GM23338 (cell line): ENCODE measurements at regions not wholly inside any gene's neighbourhood (a gene's known extent, or its start where the extent isn't known, plus 50 kb on each side); places are given as distances from the start of the nearest gene placed in this dataset.

ENCODE experiments used
- ATAC-seq: fragments of 200-7000 bp; cut with Tn5 transposase; 3 replicates; pipeline ENCODE4 v1.9.1; 2020
- DNase-seq: peaks from one replicate; pipeline ENCODE4 v3.0.0-alpha.2; 2015; ENCODE audit warnings: low spot score
- H2AFZ ChIP-seq: fragments of 200-600 bp; sonication (generic); 2 replicates; pipeline ENCODE4 v1.8.0; 2016; ENCODE audit warnings: antibody characterized with exemption, mild to moderate bottlenecking, moderate library complexity
- H3F3A ChIP-seq: fragments of 200-600 bp; sonication (generic); replicated peaks from 2 replicates; pipeline ENCODE4 v1.8.0; 2017; ENCODE audit warnings: antibody characterized with exemption, mixed run types, low read depth
- H3K27ac ChIP-seq: fragments of 200-600 bp; sonication (generic); 2 replicates; pipeline ENCODE4 v1.6.1; 2016; ENCODE audit warnings: low read depth
- H3K27me3 ChIP-seq: fragments of 200-600 bp; sonication (generic); 2 replicates; pipeline ENCODE4 v1.8.0; 2016; ENCODE audit warnings: mild to moderate bottlenecking, mixed run types, moderate library complexity; ENCODE audit not compliant: insufficient read depth
- H3K36me3 ChIP-seq: fragments of 200-600 bp; sonication (generic); 2 replicates; pipeline ENCODE4 v1.8.0; 2016; ENCODE audit warnings: mild to moderate bottlenecking; ENCODE audit not compliant: insufficient read depth
- H3K4me1 ChIP-seq: fragments of 200-600 bp; sonication (generic); 2 replicates; pipeline ENCODE4 v1.8.0; 2016; ENCODE audit warnings: mild to moderate bottlenecking, moderate library complexity; ENCODE audit not compliant: insufficient read depth
- H3K4me2 ChIP-seq: fragments of 200-600 bp; sonication (generic); 2 replicates; pipeline ENCODE4 v1.7.1; 2017; ENCODE audit warnings: mixed run types
- H3K4me3 ChIP-seq: fragments of 200-600 bp; sonication (generic); 2 replicates; pipeline ENCODE4 v1.6.1; 2016; ENCODE audit warnings: mixed run types
- H3K79me2 ChIP-seq: fragments of 200-600 bp; sonication (generic); replicated peaks from 2 replicates; pipeline ENCODE4 v1.8.0; 2017; ENCODE audit warnings: mild to moderate bottlenecking; ENCODE audit not compliant: insufficient read depth
- H3K9me2 ChIP-seq: fragments of 200-600 bp; sonication (generic); 2 replicates; pipeline ENCODE4 v1.8.0; 2017; ENCODE audit not compliant: insufficient read depth
- H4K20me1 ChIP-seq: fragments of 200-600 bp; sonication (generic); replicated peaks from 2 replicates; pipeline ENCODE4 v1.8.0; 2017; ENCODE audit warnings: mild to moderate bottlenecking; ENCODE audit not compliant: insufficient read depth
- H3K27ac Mint-ChIP-seq: 2 replicates; pipeline ENCODE4 v1.8.0; 2020; ENCODE audit warnings: inconsistent platforms, mild to moderate bottlenecking, moderate library complexity, mixed read lengths
- H3K27me3 Mint-ChIP-seq: 3 replicates; pipeline ENCODE4 v1.8.0; 2022; ENCODE audit warnings: low read depth, mild to moderate bottlenecking, moderate library complexity, mixed read lengths, inconsistent platforms; ENCODE audit not compliant: insufficient read depth, poor library complexity
- H3K36me3 Mint-ChIP-seq: 3 replicates; pipeline ENCODE4 v1.8.0; 2021; ENCODE audit warnings: low read depth, mild to moderate bottlenecking, inconsistent platforms, moderate library complexity, mixed read lengths
- H3K4me1 Mint-ChIP-seq: 3 replicates; pipeline ENCODE4 v1.8.0; 2020; ENCODE audit warnings: mild to moderate bottlenecking, inconsistent platforms, mixed read lengths
- H3K4me3 Mint-ChIP-seq: 3 replicates; pipeline ENCODE4 v1.8.0; 2021; ENCODE audit warnings: moderate library complexity, mild to moderate bottlenecking, inconsistent platforms, mixed read lengths
- H3K9me3 Mint-ChIP-seq: 3 replicates; pipeline ENCODE4 v1.8.0; 2020; ENCODE audit warnings: moderate library complexity, mild to moderate bottlenecking, inconsistent platforms, mixed read lengths
- CREB1 ChIP-seq: fragments of 250-450 bp; sonication (Bioruptor Pico); IDR thresholded peaks from 2 replicates; pipeline ENCODE4 v1.5.0; 2020; ENCODE audit warnings: low read depth, mild to moderate bottlenecking, moderate library complexity
- CTCF ChIP-seq, 2 experiments: fragments of 200-600 bp in 1 of 2; sonication (generic) in 1 of 2; conservative IDR thresholded peaks; 2 replicates each; pipeline versions ENCODE4 v1.5.1 to v1.6.1; 2016 to 2017; ENCODE audit warnings: antibody characterized with exemption in 2 of 2, low read depth in 2 of 2, mild to moderate bottlenecking in 2 of 2, moderate library complexity in 1 of 2
- ETS1 ChIP-seq: IDR thresholded peaks from 2 replicates; pipeline ENCODE4 v1.6.1; 2016; ENCODE audit warnings: antibody characterized with exemption
- EZH2 ChIP-seq: fragments of 200-600 bp; sonication (generic); IDR thresholded peaks from one replicate; pipeline ENCODE4 v1.8.0; 2017; ENCODE audit warnings: antibody characterized with exemption, mild to moderate bottlenecking, low read depth; ENCODE audit not compliant: unreplicated experiment
- EZH2phosphoT487 ChIP-seq: fragments of 200-600 bp; sonication (generic); IDR thresholded peaks from one replicate; pipeline ENCODE4 v1.8.1; 2018; ENCODE audit warnings: antibody characterized with exemption; ENCODE audit not compliant: unreplicated experiment
- JUNB ChIP-seq: IDR thresholded peaks from one replicate; pipeline ENCODE4 v1.6.1; 2016; ENCODE audit warnings: antibody characterized with exemption; ENCODE audit not compliant: unreplicated experiment
- NANOG ChIP-seq: IDR thresholded peaks from 2 replicates; pipeline ENCODE4 v1.6.1; 2016; ENCODE audit warnings: antibody characterized with exemption, borderline replicate concordance
- POLR2AphosphoS5 ChIP-seq: IDR thresholded peaks from 2 replicates; pipeline ENCODE4 v1.6.1; 2016; ENCODE audit warnings: antibody characterized with exemption, low read depth
- REST ChIP-seq: IDR thresholded peaks from one replicate; pipeline ENCODE4 v1.6.1; 2018; ENCODE audit warnings: antibody characterized with exemption; ENCODE audit not compliant: unreplicated experiment
- STAT1 ChIP-seq: IDR thresholded peaks from one replicate; pipeline ENCODE4 v1.6.1; 2016; ENCODE audit warnings: antibody characterized with exemption; ENCODE audit not compliant: unreplicated experiment
- ZNF114 ChIP-seq: fragments of 250-450 bp; sonication (Bioruptor Pico); IDR thresholded peaks from 2 replicates; pipeline ENCODE4 v1.5.0; 2020; ENCODE audit warnings: mild to moderate bottlenecking, moderate library complexity
- ZNF331 ChIP-seq: fragments of 250-450 bp; sonication (Bioruptor Pico); IDR thresholded peaks from 2 replicates; pipeline ENCODE4 v1.5.0; 2020; ENCODE audit warnings: low read depth, mild to moderate bottlenecking, moderate library complexity
- ZNF462 ChIP-seq: fragments of 250-450 bp; sonication (Bioruptor Pico); IDR thresholded peaks from 2 replicates; pipeline ENCODE4 v1.5.0; 2020; ENCODE audit warnings: mild to moderate bottlenecking, moderate library complexity

- H3K36me3 ChIP-seq = no peaks in the 10 kb centered on the region
- no peaks in the 10 kb centered on the region for H3K36me3 Mint-ChIP-seq
- no peak overlapping the region for H3K4me3 ChIP-seq
- no peak overlapping the region for H3K27ac ChIP-seq
- no peaks in the 10 kb centered on the region for H3K9me3 Mint-ChIP-seq
- H3K4me1 ChIP-seq = peaks cover 5% of the 10 kb centered on the region
- no peak overlapping the region for H3K4me2 ChIP-seq
- TF ChIP-seq JUNB (no peak), REST (no peak), EZH2phosphoT487 (no peak), CREB1 (CRISPR knock-in tag) (no peak), STAT1 (no peak), ZNF114 (CRISPR knock-in tag) (no peak), EZH2 (no peak), NANOG (no peak), ZNF462 (CRISPR knock-in tag) (no peak), ZNF331 (no peak), POLR2AphosphoS5 (no peak), CTCF (conservative IDR thresholded peaks at IDR 0.05; ENCODE audit: low read depth in 2 of 2) (no peak), ETS1 (no peak)
- no peaks in the 10 kb centered on the region for H3K79me2 ChIP-seq
- H3K4me1 Mint-ChIP-seq = peaks cover 9% of the 10 kb centered on the region; the same call in 2 of the 3 replicates
- ATAC-seq = no peak
- H3K27me3 ChIP-seq = no peaks in the 10 kb centered on the region
- H2AFZ ChIP-seq = no peak overlapping the region
- H3F3A ChIP-seq = no peaks in the 10 kb centered on the region
- no peaks in the 10 kb centered on the region for H3K27me3 Mint-ChIP-seq
- H3K9me2 ChIP-seq = peaks cover 6% of the 10 kb centered on the region; the same call in 1 of the 2 replicates
- no peak for DNase-seq
- no peak overlapping the region for H3K27ac Mint-ChIP-seq
- H3K4me3 Mint-ChIP-seq = no peak overlapping the region
- H4K20me1 ChIP-seq = no peaks in the 10 kb centered on the region
Observed at GRCh38 chr3:67804578-67804977, 150.2 kb upstream of the SUCLG2 start.
